ENCODE measurements at regions not wholly inside any gene's neighbourhood (a gene's known extent, or its start where the extent isn't known, plus 50 kb on each side); places are given as distances from the start of the nearest gene placed in this dataset.
"Not testable (repeated sequence)": the region's sequence is repeated elsewhere in the genome, so short reads cannot be mapped to it uniquely, and the experiment has no call there.

- ATAC-seq (replicated peaks; ENCODE audit: extremely low read depth, poor library complexity, severe bottlenecking) (no peak), DNase-seq (ENCODE audit: low spot score in 2 of 2) (no peak)
- Mint-ChIP-seq H3K4me1 (no peaks in the 10 kb centered on the region), H3K4me3 (no peak overlapping the region), H3K36me3 (ENCODE audit: insufficient read depth) (no peaks in the 10 kb centered on the region), H3K9me3 (peaks cover 4% of the 10 kb centered on the region), H3K27ac (ENCODE audit: low read depth) (no peak overlapping the region), H3K27me3 (peaks cover 40% of the 10 kb centered on the region)
Observed at GRCh38 chr3:110984456-110985250, 87.0 kb upstream of the NECTIN3 start.

DNA sequence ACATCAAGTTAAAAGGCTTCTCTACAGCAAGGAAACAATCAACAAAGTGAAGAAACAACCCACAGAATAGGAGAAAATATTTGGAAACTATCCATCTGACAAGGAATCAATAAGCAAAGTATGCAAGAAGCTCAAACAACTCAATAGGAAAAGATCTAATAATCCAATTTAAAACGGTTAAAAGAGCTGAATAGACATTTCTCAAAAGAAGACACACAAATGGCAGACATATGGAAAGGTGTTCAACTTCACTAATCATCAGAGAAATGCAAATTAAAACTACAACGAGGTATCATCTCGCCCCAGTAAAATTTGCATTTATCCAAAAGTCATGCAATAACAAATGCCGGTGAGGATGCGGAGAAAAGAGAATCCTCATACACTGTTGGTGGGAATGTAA lies 82.2 kb upstream of the NECTIN3 start:
- H3K4me3 Mint-ChIP-seq, result no peak overlapping the region
- peaks cover 6% of the 10 kb centered on the region for H3K9me3 Mint-ChIP-seq
- no peaks in the 10 kb centered on the region for H3K36me3 Mint-ChIP-seq (ENCODE audit: insufficient read depth)
- no peak for ATAC-seq (replicated peaks; ENCODE audit: extremely low read depth, poor library complexity, severe bottlenecking)
- no peaks in the 10 kb centered on the region for H3K4me1 Mint-ChIP-seq
- peaks cover 37% of the 10 kb centered on the region for H3K27me3 Mint-ChIP-seq
- H3K27ac Mint-ChIP-seq (ENCODE audit: low read depth), result no peak overlapping the region
- no peak for DNase-seq (ENCODE audit: low spot score in 2 of 2)

DNA sequence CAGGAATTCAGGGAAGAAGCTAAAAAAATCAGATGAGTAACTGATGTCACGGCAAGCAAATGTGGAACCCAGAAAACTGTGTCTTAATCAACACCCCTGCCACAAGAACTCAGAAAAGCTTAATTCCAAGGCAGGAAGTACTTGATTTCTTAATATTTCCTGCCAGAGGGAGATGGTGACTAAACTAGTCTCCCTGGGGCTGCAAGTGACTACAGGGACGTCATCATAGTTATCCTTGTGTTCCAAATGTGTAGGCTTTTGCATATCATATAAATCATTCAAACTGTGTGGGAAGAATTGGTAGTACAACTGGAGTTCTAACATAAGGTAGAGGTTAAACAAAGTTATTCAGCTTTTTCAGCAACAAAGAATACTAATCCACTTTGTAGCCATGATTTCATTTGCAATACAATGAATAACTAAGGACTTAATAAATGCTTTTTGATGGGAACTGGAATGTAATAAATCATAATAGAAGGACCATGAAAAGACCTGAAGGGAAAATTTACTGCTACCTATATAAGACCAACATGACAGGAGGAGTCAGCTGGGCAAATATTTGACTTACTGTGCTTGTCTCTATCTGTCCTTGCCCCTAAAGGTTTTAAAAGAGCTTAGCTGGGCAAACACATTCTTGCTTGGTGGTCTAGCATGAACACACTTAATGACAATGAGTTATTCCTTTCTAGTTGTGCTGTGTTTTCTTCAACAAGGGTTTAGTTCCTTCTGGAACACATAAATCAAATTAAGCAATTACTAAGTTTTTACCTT lies 76.0 kb upstream of the NECTIN3 start:
- no peak overlapping the region for H3K27ac Mint-ChIP-seq (ENCODE audit: low read depth)

DNA sequence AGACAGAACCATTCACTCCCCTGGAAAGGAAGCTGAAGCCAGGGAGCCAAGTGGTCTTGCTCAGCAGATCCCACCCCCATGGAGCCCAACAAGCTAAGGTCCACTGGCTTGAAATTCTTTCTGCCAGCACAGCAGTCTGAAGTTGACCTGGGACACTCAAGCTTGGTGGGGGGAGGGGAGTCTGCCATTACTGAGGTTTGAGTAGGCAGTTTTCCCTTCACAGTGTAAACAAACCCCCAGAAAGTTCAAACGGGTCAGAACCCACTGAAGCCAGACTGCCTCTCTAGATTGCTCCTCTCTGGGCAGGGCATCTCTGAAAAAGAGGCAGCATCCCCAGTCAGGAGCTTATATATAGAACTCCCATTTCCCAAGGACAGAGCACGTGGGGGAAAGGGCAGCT lies 72.8 kb upstream of the NECTIN3 start:
- not testable (repeated sequence) for H3K36me3 Mint-ChIP-seq (ENCODE audit: insufficient read depth); DNase-seq (ENCODE audit: low spot score in 2 of 2); H3K27ac Mint-ChIP-seq (ENCODE audit: low read depth); H3K9me3 Mint-ChIP-seq; H3K4me3 Mint-ChIP-seq; ATAC-seq (replicated peaks; ENCODE audit: extremely low read depth, poor library complexity, severe bottlenecking); H3K4me1 Mint-ChIP-seq; H3K27me3 Mint-ChIP-seq

More for the DNA sequence above, 76.0 kb upstream of the NECTIN3 start:
- Mint-ChIP-seq H3K4me3 (no peak overlapping the region), H3K4me1 (no peaks in the 10 kb centered on the region), H3K9me3 (no peaks in the 10 kb centered on the region), H3K27me3 (no peaks in the 10 kb centered on the region), H3K36me3 (ENCODE audit: insufficient read depth) (no peaks in the 10 kb centered on the region)
- ATAC-seq (replicated peaks; ENCODE audit: extremely low read depth, poor library complexity, severe bottlenecking), result no peak
- no peak for DNase-seq (ENCODE audit: low spot score in 2 of 2)

- not testable (repeated sequence) for ATAC-seq (replicated peaks; ENCODE audit: extremely low read depth, poor library complexity, severe bottlenecking); H3K9me3 Mint-ChIP-seq; H3K27ac Mint-ChIP-seq (ENCODE audit: low read depth); H3K27me3 Mint-ChIP-seq; H3K4me1 Mint-ChIP-seq; H3K4me3 Mint-ChIP-seq; H3K36me3 Mint-ChIP-seq (ENCODE audit: insufficient read depth); DNase-seq (ENCODE audit: low spot score in 2 of 2)
Observed at GRCh38 chr3:111006485-111006884, 65.1 kb upstream of the NECTIN3 start.

GRCh38 chr3:111012388-111013248 lies 59.0 kb upstream of the NECTIN3 start:
- H3K27me3 Mint-ChIP-seq, result peaks cover 5% of the 10 kb centered on the region
- H3K36me3 Mint-ChIP-seq (ENCODE audit: insufficient read depth), result no peaks in the 10 kb centered on the region
- ATAC-seq (replicated peaks; ENCODE audit: extremely low read depth, poor library complexity, severe bottlenecking), result no peak
- H3K9me3 Mint-ChIP-seq, result no peaks in the 10 kb centered on the region
- no peaks in the 10 kb centered on the region for H3K4me1 Mint-ChIP-seq
- no peak overlapping the region for H3K27ac Mint-ChIP-seq (ENCODE audit: low read depth)
- no peak for DNase-seq (ENCODE audit: low spot score in 2 of 2)
- H3K4me3 Mint-ChIP-seq, result no peak overlapping the region

Data from central memory CD8-positive, alpha-beta T cell (primary cell).